ENCODE measurements at regions not wholly inside any gene's neighbourhood (a gene's known extent, or its start where the extent isn't known, plus 50 kb on each side); places are given as distances from the start of the nearest gene placed in this dataset.

DNA sequence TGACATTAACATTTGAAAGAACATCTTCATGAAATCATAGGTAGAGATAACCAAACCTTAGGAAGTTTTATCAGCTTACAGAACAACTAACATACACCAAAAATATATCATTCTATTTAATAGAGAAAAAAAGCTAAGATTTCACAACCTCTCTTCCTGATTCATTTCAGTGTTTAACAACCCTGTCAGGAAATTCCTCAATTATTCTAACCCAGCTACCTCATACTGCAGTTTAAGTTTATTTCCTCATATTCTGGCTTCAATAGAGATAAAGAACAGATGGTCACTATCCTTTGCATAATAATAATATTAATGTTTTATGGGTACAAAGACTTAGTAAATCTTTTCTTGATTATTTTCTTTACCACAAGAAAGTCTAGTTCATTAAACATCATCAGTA, 112.9 kb upstream of the HSF2 start:
- Histone ChIP-seq H3K79me1 (ENCODE audit: insufficient read depth, low read depth, low read length, poor library complexity, severe bottlenecking) (no peaks in the 10 kb centered on the region), H2AK5ac (ENCODE audit: insufficient read length, low read length) (no peak overlapping the region), H2BK120ac (ENCODE audit: low read depth, low read length, poor library complexity, severe bottlenecking) (no peak overlapping the region), H2BK15ac (ENCODE audit: low read depth, low read length) (no peak overlapping the region), H3K18ac (ENCODE audit: insufficient read length, low read depth, low read length) (no peak overlapping the region), H2BK5ac (ENCODE audit: insufficient read length, low read length) (no peak overlapping the region), H3K56ac (ENCODE audit: insufficient read length, low read depth, low read length) (no peak overlapping the region), H3K23ac (ENCODE audit: insufficient read length, low read depth, low read length) (no peak overlapping the region), H4K8ac (replicated peaks; ENCODE audit: insufficient read length, low read depth, low read length) (no peak overlapping the region), H4K91ac (ENCODE audit: insufficient read length, low read depth, low read length) (no peak overlapping the region), H3K14ac (ENCODE audit: insufficient read depth, low read length) (no peak overlapping the region), H4K20me1 (ENCODE audit: control insufficient read depth, insufficient read depth, insufficient read length) (no peaks in the 10 kb centered on the region), H2BK12ac (ENCODE audit: insufficient read length, low read depth, low read length) (no peak overlapping the region), H3K27me3 (ENCODE audit: insufficient read depth, low read length) (no peaks in the 10 kb centered on the region), H3K27ac (ENCODE audit: insufficient read length, low read depth, low read length) (no peak overlapping the region), H3K4ac (ENCODE audit: low read depth, low read length) (no peak overlapping the region), H4K5ac (ENCODE audit: insufficient read length, low read depth, low read length) (no peak overlapping the region), H3K9me3 (ENCODE audit: control insufficient read depth, low read depth, low read length) (no peaks in the 10 kb centered on the region), H3K79me2 (ENCODE audit: insufficient read depth, low read length) (no peaks in the 10 kb centered on the region), H2BK20ac (ENCODE audit: low read depth, low read length, poor library complexity, severe bottlenecking) (no peak overlapping the region), H3T11ph (ENCODE audit: low read length) (no peak overlapping the region), H3K4me1 (ENCODE audit: insufficient read depth, low read length) (no peaks in the 10 kb centered on the region), H3K23me2 (ENCODE audit: insufficient read length, low read depth, low read length, poor library complexity, severe bottlenecking) (no peaks in the 10 kb centered on the region), H3K4me2 (ENCODE audit: insufficient read depth, insufficient read length, low read length) (no peak overlapping the region), H2AFZ (ENCODE audit: low read length) (no peak overlapping the region), H3K9ac (ENCODE audit: extremely low read depth, insufficient read length, low read length) (no peak overlapping the region)
- Mint-ChIP-seq H3K27me3 (ENCODE audit: low read depth) (no peaks in the 10 kb centered on the region), H3K9me3 (no peaks in the 10 kb centered on the region), H3K4me1 (0 out of 4 replicates have a peak, but pooled peaks cover 3 to 4% of the 10 kb centered on the region in 2 experiments), H3K4me3 (no peak overlapping the region), H3K36me3 (ENCODE audit: insufficient read depth in 1 of 3, low read depth in 3 of 3) (no peaks in the 10 kb centered on the region), H3K27ac (no peak overlapping the region)
- TF ChIP-seq, protein P1, sequence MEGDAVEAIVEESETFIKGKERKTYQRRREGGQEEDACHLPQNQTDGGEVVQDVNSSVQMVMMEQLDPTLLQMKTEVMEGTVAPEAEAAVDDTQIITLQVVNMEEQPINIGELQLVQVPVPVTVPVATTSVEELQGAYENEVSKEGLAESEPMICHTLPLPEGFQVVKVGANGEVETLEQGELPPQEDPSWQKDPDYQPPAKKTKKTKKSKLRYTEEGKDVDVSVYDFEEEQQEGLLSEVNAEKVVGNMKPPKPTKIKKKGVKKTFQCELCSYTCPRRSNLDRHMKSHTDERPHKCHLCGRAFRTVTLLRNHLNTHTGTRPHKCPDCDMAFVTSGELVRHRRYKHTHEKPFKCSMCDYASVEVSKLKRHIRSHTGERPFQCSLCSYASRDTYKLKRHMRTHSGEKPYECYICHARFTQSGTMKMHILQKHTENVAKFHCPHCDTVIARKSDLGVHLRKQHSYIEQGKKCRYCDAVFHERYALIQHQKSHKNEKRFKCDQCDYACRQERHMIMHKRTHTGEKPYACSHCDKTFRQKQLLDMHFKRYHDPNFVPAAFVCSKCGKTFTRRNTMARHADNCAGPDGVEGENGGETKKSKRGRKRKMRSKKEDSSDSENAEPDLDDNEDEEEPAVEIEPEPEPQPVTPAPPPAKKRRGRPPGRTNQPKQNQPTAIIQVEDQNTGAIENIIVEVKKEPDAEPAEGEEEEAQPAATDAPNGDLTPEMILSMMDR (conservative IDR thresholded peaks at IDR 0.05): no peak
- DNase-seq: no peak

Measured in H9 (cell line).